ENCODE measurements at regions not wholly inside any gene's neighbourhood (a gene's known extent, or its start where the extent isn't known, plus 50 kb on each side); places are given as distances from the start of the nearest gene placed in this dataset.

- TF ChIP-seq EZH2 (IDR thresholded peaks at IDR 0.05; ENCODE audit: borderline replicate concordance, low read depth, low read length, severe bottlenecking): no peak
- no peak for TF ChIP-seq CTCF (IDR thresholded peaks at IDR 0.05; ENCODE audit: borderline replicate concordance, extremely low read depth, low read length, poor library complexity, severe bottlenecking)
Observed at GRCh38 chr13:84649853-84650252, 767.6 kb upstream of the SLITRK1 start.
